Skin of body (tissue), 1 donor: ENCODE measurements at regions not wholly inside any gene's neighbourhood (a gene's known extent, or its start where the extent isn't known, plus 50 kb on each side); places are given as distances from the start of the nearest gene placed in this dataset.

Source experiments
- DNase-seq: peaks from one replicate; lab custom pipeline; 2025; lab: John Stamatoyannopoulos, UW

DNA sequence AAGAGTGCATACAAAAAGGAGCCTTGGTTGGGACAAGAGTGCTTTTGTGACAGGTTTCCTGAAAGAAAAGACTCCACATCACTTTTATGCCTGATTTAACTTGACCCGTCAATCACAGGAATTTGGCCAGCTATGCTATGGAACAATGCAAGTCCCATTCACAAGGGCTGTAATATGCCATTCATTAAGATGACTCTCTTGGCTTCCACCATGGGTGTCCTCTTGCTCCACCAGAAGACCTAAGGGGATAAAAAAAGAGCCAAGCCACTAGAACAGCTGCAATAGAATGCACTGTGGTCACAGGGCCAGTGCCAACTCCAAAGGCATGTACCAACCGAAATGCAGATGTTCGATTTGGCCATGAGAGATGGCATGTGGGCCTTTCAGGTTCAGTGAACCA lies 480.1 kb upstream of the MPDZ start:
- peak; percentile 1 for DNase-seq

GRCh38 chr9:13758936-13759335 lies 479.4 kb upstream of the MPDZ start:
- DNase-seq = peak; percentile 12

- no peak for DNase-seq
Measured at GRCh38 chr9:13756943-13757342, 477.5 kb upstream of the MPDZ start.

- DNase-seq = no peak
Measured at GRCh38 chr9:13755551-13755950, 476.1 kb upstream of the MPDZ start.

DNA sequence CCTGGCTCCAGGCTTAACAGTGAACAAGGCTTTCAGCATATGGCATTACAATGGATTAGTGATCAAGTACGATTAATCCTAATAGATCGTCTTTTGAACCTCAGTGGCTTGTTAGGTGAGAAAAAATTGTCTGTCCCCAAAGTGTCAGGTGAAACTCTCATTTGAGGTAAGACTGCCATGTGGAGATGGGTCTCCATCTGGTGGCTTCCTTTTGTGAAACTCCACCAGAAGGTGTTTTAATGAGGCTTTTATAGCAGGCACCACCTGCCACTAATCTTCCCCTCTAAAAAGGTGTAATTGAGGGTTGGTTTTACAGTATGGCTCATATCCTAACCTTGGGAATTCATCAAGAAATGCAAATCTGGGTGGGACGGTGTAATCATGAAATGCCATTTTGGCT lies 471.1 kb upstream of the MPDZ start:
- DNase-seq = no peak

DNA sequence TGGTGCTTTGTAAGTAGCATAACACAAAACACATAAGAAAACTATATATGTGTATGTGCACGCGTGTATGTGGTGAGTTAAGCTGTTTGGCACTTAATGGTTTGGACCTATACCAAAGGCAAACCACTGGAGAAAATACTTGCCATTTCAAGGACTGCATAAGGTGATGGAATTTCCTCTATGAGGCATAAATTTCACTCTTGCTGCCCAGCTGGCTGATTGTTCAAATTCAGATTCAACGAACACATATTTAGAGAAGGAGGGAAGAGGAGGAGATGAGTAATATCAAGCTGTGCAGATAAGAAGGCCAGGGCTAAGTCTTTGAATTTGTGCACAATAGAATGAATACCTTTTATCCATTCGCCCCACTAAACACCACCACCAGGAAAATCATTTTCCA lies 470.6 kb upstream of the MPDZ start:
- no peak for DNase-seq

- no peak for DNase-seq
Measured at GRCh38 chr9:13746876-13747275, 467.4 kb upstream of the MPDZ start.

- DNase-seq = no peak
Measured at GRCh38 chr9:13744261-13744901, 464.9 kb upstream of the MPDZ start.

DNA sequence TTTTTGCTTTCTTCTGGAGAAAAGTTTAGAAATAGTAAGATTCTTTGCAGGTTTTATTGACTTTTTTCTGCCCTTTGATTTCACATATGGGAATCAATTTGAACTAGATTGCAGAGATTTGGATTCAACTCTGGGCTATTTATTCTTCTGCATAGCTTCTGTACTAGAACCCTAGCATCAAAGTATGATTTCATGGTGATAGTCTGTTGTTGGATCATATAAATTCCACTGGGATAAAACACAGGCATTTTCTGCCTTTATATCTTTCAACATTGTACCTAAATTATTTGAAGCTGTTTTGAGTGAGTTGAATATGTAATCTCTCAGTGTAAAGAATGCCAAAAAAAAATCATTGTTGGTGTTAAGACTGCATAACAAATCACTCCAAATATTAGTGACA lies 458.4 kb upstream of the MPDZ start:
- DNase-seq = peak; percentile 23

DNA sequence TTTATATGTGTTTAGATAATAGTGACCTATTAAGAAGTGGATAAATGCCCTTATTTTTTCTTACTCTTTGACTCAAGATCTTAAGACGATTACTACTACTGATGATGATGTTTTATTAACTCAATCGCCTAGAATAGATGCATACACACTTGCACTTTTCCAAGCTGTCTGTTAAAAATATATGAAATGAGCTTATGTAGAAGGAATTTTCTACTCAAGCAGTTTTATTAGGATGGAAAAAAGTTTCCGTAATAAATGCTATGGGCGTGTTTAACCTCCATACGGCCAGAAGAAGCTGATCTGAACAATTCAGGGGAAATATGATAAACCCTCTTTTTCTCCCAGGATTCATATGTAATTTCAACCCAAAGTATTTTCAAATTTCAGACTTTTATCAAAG lies 455.7 kb upstream of the MPDZ start:
- peak; percentile 51 for DNase-seq

GRCh38 chr9:13734601-13735000 lies 455.1 kb upstream of the MPDZ start:
- DNase-seq = peak; percentile 37

- DNase-seq = no peak
Measured at GRCh38 chr9:13732290-13732689, 452.8 kb upstream of the MPDZ start.

- no peak for DNase-seq
Measured at GRCh38 chr9:13731637-13732036, 452.1 kb upstream of the MPDZ start.

- no peak for DNase-seq
Measured at GRCh38 chr9:13729955-13730354, 450.5 kb upstream of the MPDZ start.

GRCh38 chr9:13728917-13729811 lies 449.7 kb upstream of the MPDZ start:
- no peak for DNase-seq

GRCh38 chr9:13728131-13728530 lies 448.6 kb upstream of the MPDZ start:
- no peak for DNase-seq

DNA sequence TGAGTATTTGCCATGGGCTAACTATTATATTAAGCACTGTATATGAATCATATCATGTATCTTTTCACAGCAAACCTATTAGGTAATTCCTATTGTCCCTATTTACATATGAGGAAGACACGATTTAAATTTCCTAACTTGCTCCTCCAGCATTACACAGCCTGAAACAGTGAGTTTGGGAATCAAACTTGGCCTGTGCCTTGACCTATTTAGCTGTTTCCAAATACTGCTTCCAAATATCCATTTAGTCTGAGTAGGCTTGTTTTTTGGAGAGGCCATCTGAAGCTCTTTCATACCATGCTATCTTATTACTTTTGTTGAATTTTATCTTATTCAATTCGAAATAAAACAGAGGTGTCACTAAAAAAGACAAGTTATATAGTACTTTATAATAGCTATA lies 447.3 kb upstream of the MPDZ start:
- DNase-seq = peak; percentile 28

GRCh38 chr9:13725516-13725915 lies 446.0 kb upstream of the MPDZ start:
- DNase-seq = peak; percentile 49

- DNase-seq = no peak
Measured at GRCh38 chr9:13721481-13722235, 442.2 kb upstream of the MPDZ start.

DNA sequence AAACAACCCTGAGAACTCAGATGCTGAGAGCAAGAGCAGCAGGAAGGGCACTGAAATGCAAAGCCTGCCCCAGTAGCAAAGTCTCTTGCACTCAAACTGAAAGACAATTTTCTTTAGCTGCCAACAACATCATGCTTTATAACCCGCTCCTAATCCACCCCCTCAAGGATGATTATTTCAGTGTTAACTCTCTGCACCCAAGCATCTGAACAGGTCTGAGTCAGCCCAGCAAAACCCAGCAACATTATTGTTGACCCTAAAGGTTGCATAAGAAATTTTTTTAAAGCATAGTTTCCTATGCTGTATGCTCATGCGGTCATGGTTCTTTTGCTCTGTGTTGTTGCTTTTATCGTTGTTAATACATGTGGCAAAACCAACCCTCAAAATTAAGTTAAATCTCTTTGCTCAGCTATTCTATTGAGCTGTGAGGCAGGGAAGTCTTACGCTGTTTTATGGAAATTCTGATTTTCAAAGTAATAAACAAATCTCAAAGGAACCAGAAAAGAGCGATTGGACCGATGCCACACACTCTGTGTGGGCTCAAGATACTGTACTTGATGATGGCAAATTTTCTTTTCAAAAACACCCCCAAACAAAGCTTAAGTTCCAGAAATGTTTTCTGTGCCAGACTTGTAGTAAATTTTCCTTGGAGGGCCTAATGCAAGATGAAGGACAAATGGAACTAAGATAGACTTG lies 440.6 kb upstream of the MPDZ start:
- no peak for DNase-seq

- no peak for DNase-seq
Measured at GRCh38 chr9:13719446-13719845, 440.0 kb upstream of the MPDZ start.

GRCh38 chr9:13718539-13718938 lies 439.0 kb upstream of the MPDZ start:
- no peak for DNase-seq
